SW 1271 (cell line): ENCODE measurements at regions not wholly inside any gene's neighbourhood (a gene's known extent, or its start where the extent isn't known, plus 50 kb on each side); places are given as distances from the start of the nearest gene placed in this dataset.

Experiments
- DNase-seq, 2 experiments: peaks; one replicate each; lab custom pipeline; 2025; lab: John Stamatoyannopoulos, UW

DNA sequence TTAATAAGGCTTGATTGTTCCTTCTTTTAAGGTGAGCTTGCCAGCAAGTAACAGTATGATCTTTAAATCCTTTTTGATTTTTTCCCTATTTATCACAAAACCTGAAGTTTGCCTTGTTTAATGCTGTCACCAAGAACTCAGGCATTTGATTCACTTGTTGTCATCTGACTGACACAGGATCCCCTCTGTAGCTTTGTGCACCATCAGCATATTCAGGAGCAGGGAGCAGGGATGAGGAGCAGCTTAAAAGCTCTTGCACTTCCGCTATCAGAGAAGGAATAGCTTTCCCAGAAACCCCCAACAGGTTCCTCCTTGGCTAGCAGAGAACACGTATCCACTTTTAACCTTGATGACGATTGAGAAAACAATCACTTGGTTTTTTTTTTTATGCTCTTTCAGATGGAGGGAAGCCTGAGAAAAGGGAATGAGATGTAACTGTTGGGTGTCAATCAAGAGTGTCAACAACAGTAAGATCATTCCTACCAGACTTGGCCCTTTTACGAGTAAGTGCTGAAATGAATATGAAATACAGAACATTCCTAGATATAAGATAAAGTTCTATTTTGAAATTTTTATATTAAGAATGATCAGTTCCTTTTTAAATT, 433.1 kb upstream of the CDH18 start:
- DNase-seq: no peak
